Effector memory CD8-positive, alpha-beta T cell (primary cell): ENCODE measurements at regions not wholly inside any gene's neighbourhood (a gene's known extent, or its start where the extent isn't known, plus 50 kb on each side); places are given as distances from the start of the nearest gene placed in this dataset.
"Not testable (repeated sequence)": the region's sequence is repeated elsewhere in the genome, so short reads cannot be mapped to it uniquely, and the experiment has no call there.

Source experiments
- ATAC-seq: fragments of 150-1000 bp; cut with Tn5 transposase; replicated peaks from 2 replicates; pipeline ENCODE4 v1.10.0; 2021; ENCODE audit warnings: mild to moderate bottlenecking, moderate library complexity
- DNase-seq, 3 experiments: peaks; one replicate each; pipeline ENCODE4 v3.0.0; 2021
- H3K27ac Mint-ChIP-seq, 2 donors: one replicate each; pipeline ENCODE4 v1.8.0; 2022; ENCODE audit warnings: mild to moderate bottlenecking in 2 of 2, mixed read lengths in 2 of 2, moderate library complexity in 2 of 2
- H3K27me3 Mint-ChIP-seq, 2 donors: one replicate each; pipeline ENCODE4 v1.8.0; 2022; ENCODE audit warnings: mixed read lengths in 2 of 2
- H3K36me3 Mint-ChIP-seq: one replicate; pipeline ENCODE4 v1.8.0; 2022; ENCODE audit warnings: mild to moderate bottlenecking, moderate library complexity, mixed read lengths; ENCODE audit not compliant: insufficient read depth
- H3K4me1 Mint-ChIP-seq, 2 donors: one replicate each; pipeline ENCODE4 v1.8.0; 2022; ENCODE audit warnings: low read depth in 2 of 2, mixed read lengths in 2 of 2
- H3K4me3 Mint-ChIP-seq, 2 donors: one replicate each; pipeline ENCODE4 v1.8.0; 2022; ENCODE audit warnings: mild to moderate bottlenecking in 2 of 2, mixed read lengths in 2 of 2, moderate library complexity in 2 of 2
- H3K9me3 Mint-ChIP-seq, 2 donors: one replicate each; pipeline ENCODE4 v1.8.0; 2022; ENCODE audit warnings: mixed read lengths in 2 of 2

- Mint-ChIP-seq H3K4me1 (no peaks in the 10 kb centered on the region), H3K36me3 (no peaks in the 10 kb centered on the region), H3K4me3 (no peak overlapping the region), H3K9me3 (peaks cover 5 to 6% of the 10 kb centered on the region in 2 donors), H3K27ac (no peak overlapping the region), H3K27me3 (peaks cover 35 to 65% of the 10 kb centered on the region in 2 donors)
- no peak for DNase-seq
- ATAC-seq = no peak
Observed at GRCh38 chr9:100639854-100640253, 62.0 kb downstream of the CAVIN4 start.

GRCh38 chr9:100640447-100641050, 62.7 kb downstream of the CAVIN4 start:
- ATAC-seq = no peak
- DNase-seq = no peak
- no peaks in the 10 kb centered on the region for H3K4me1 Mint-ChIP-seq
- peaks cover 4 to 6% of the 10 kb centered on the region in 2 donors for H3K9me3 Mint-ChIP-seq
- H3K4me3 Mint-ChIP-seq = no peak overlapping the region
- no peaks in the 10 kb centered on the region for H3K36me3 Mint-ChIP-seq
- H3K27ac Mint-ChIP-seq = no peak overlapping the region
- H3K27me3 Mint-ChIP-seq = peaks cover 29 to 58% of the 10 kb centered on the region in 2 donors

- Mint-ChIP-seq H3K27me3 (peaks cover 26 to 57% of the 10 kb centered on the region in 2 donors), H3K4me3 (no peak overlapping the region), H3K36me3 (no peaks in the 10 kb centered on the region), H3K4me1 (no peaks in the 10 kb centered on the region), H3K9me3 (peaks cover 3 to 6% of the 10 kb centered on the region in 2 donors), H3K27ac (no peak overlapping the region)
- DNase-seq (no peak), ATAC-seq (no peak)
Observed at GRCh38 chr9:100641166-100641565, 63.3 kb downstream of the CAVIN4 start.

- DNase-seq (no peak), ATAC-seq (no peak)
- Mint-ChIP-seq H3K9me3 (peaks cover 5 to 6% of the 10 kb centered on the region in 2 donors), H3K27me3 (peaks cover 0 to 17% of the 10 kb centered on the region in 2 donors), H3K4me1 (no peaks in the 10 kb centered on the region), H3K36me3 (no peaks in the 10 kb centered on the region), H3K27ac (no peak overlapping the region), H3K4me3 (no peak overlapping the region)
Observed at GRCh38 chr9:100652850-100653249, 75.0 kb downstream of the CAVIN4 start.

GRCh38 chr9:100653643-100654334, 75.9 kb downstream of the CAVIN4 start:
- no peak overlapping the region for H3K4me3 Mint-ChIP-seq
- no peak for DNase-seq
- no peak for ATAC-seq
- H3K36me3 Mint-ChIP-seq = no peaks in the 10 kb centered on the region
- no peak overlapping the region for H3K27ac Mint-ChIP-seq
- H3K4me1 Mint-ChIP-seq = no peaks in the 10 kb centered on the region
- H3K27me3 Mint-ChIP-seq = peaks cover 0 to 22% of the 10 kb centered on the region in 2 donors
- H3K9me3 Mint-ChIP-seq = peaks cover 5 to 12% of the 10 kb centered on the region in 2 donors

GRCh38 chr9:100656851-100657250, 79.0 kb downstream of the CAVIN4 start:
- H3K27me3 Mint-ChIP-seq = peaks cover 16 to 18% of the 10 kb centered on the region in 2 donors
- ATAC-seq = not testable (repeated sequence)

GRCh38 chr9:100661668-100662067, 83.8 kb downstream of the CAVIN4 start:
- Mint-ChIP-seq H3K27ac (no peak overlapping the region), H3K9me3 (peaks cover 1 to 12% of the 10 kb centered on the region in 2 donors), H3K4me1 (no peaks in the 10 kb centered on the region), H3K4me3 (no peak overlapping the region), H3K27me3 (peaks cover 21 to 37% of the 10 kb centered on the region in 2 donors), H3K36me3 (no peaks in the 10 kb centered on the region)
- DNase-seq = no peak
- ATAC-seq = no peak

More at GRCh38 chr9:100656851-100657250, 79.0 kb downstream of the CAVIN4 start:
- not testable (repeated sequence) for DNase-seq, H3K4me3 Mint-ChIP-seq, H3K36me3 Mint-ChIP-seq, H3K27ac Mint-ChIP-seq, H3K4me1 Mint-ChIP-seq
- peaks cover 5 to 12% of the 10 kb centered on the region in 2 donors for H3K9me3 Mint-ChIP-seq

- Mint-ChIP-seq H3K4me1 (no peaks in the 10 kb centered on the region), H3K27me3 (peaks cover 21 to 42% of the 10 kb centered on the region in 2 donors), H3K36me3 (no peaks in the 10 kb centered on the region), H3K27ac (no peak overlapping the region), H3K4me3 (no peak overlapping the region), H3K9me3 (peaks cover 1 to 12% of the 10 kb centered on the region in 2 donors)
- DNase-seq (no peak), ATAC-seq (no peak)
Observed at GRCh38 chr9:100662122-100662521, 84.2 kb downstream of the CAVIN4 start.

- Mint-ChIP-seq H3K4me3 (no peak overlapping the region), H3K27me3 (peaks cover 17 to 42% of the 10 kb centered on the region in 2 donors), H3K36me3 (no peaks in the 10 kb centered on the region), H3K4me1 (no peaks in the 10 kb centered on the region), H3K27ac (no peak overlapping the region), H3K9me3 (peaks cover 0 to 1% of the 10 kb centered on the region in 2 donors)
- no peak for ATAC-seq
- no peak for DNase-seq
Observed at GRCh38 chr9:100667448-100667847, 89.6 kb downstream of the CAVIN4 start.

- H3K27me3 Mint-ChIP-seq = peaks cover 17 to 42% of the 10 kb centered on the region in 2 donors
- DNase-seq = no peak
- H3K36me3 Mint-ChIP-seq = no peaks in the 10 kb centered on the region
- no peaks in the 10 kb centered on the region for H3K4me1 Mint-ChIP-seq
- H3K4me3 Mint-ChIP-seq = no peak overlapping the region
- ATAC-seq = no peak
- H3K27ac Mint-ChIP-seq = no peak overlapping the region
- peaks cover 0 to 1% of the 10 kb centered on the region in 2 donors for H3K9me3 Mint-ChIP-seq
Observed at GRCh38 chr9:100668024-100668423, 90.1 kb downstream of the CAVIN4 start.

- H3K27ac Mint-ChIP-seq = no peak overlapping the region
- no peak overlapping the region for H3K4me3 Mint-ChIP-seq
- peaks cover 17 to 42% of the 10 kb centered on the region in 2 donors for H3K27me3 Mint-ChIP-seq
- H3K4me1 Mint-ChIP-seq = no peaks in the 10 kb centered on the region
- no peaks in the 10 kb centered on the region for H3K36me3 Mint-ChIP-seq
- DNase-seq (no peak), ATAC-seq (no peak)
- H3K9me3 Mint-ChIP-seq = peaks cover 0 to 1% of the 10 kb centered on the region in 2 donors
Observed at GRCh38 chr9:100669968-100670367, 92.1 kb downstream of the CAVIN4 start.

- no peak for ATAC-seq
- DNase-seq = no peak
- Mint-ChIP-seq H3K27ac (no peak overlapping the region), H3K27me3 (peaks cover 11 to 35% of the 10 kb centered on the region in 2 donors), H3K4me3 (no peak overlapping the region), H3K36me3 (no peaks in the 10 kb centered on the region), H3K4me1 (no peaks in the 10 kb centered on the region), H3K9me3 (peaks cover 0 to 1% of the 10 kb centered on the region in 2 donors)
Observed at GRCh38 chr9:100670719-100671118, 92.8 kb downstream of the CAVIN4 start.

- Mint-ChIP-seq H3K27me3 (peaks cover 7 to 23% of the 10 kb centered on the region in 2 donors), H3K36me3 (no peaks in the 10 kb centered on the region), H3K4me1 (no peaks in the 10 kb centered on the region), H3K4me3 (no peak overlapping the region), H3K27ac (no peak overlapping the region), H3K9me3 (no peaks in the 10 kb centered on the region)
- DNase-seq = no peak
- no peak for ATAC-seq
Observed at GRCh38 chr9:100671898-100672297, 94.0 kb downstream of the CAVIN4 start.

GRCh38 chr9:100673249-100673648, 95.4 kb downstream of the CAVIN4 start:
- DNase-seq (no peak), ATAC-seq (no peak)
- Mint-ChIP-seq H3K4me1 (no peaks in the 10 kb centered on the region), H3K27me3 (peaks cover 7 to 10% of the 10 kb centered on the region in 2 donors), H3K36me3 (no peaks in the 10 kb centered on the region), H3K27ac (no peak overlapping the region), H3K9me3 (no peaks in the 10 kb centered on the region), H3K4me3 (no peak overlapping the region)
